AG10803 (cell line): ENCODE measurements at regions not wholly inside any gene's neighbourhood (a gene's known extent, or its start where the extent isn't known, plus 50 kb on each side); places are given as distances from the start of the nearest gene placed in this dataset.

Source experiments
- DNase-seq: peaks from one replicate; pipeline ENCODE4 v3.0.0; 2010; ENCODE audit warnings: low read depth
- H3K4me3 ChIP-seq: 2 replicates; pipeline ENCODE4 v1.5.1; 2011; ENCODE audit warnings: mild to moderate bottlenecking, low read length, control low read depth
- TF ChIP-seq, protein P1 (sequence below): conservative IDR thresholded peaks from 2 replicates; pipeline ENCODE4 v1.5.1; 2011; ENCODE audit warnings: mild to moderate bottlenecking, low read length, control low read depth, inconsistent platforms

DNA sequence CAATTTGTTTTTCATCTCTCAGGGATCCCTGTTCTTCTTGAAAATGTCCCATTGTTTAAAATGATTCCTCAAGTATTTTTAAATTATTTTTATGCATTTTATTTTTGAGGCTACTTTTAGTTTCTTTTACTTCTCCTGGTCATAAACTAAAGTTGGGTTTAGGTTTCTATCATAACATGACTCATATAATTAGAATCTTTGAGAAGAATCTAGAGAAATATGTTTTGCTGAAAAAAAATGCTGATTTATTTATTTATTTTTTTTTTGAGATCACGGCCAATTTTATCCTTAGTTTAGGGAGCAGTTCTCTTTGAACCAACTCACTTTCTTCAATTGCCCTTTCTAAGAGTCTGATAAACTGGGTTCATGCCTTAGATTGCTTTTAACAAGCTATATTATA, 1157.1 kb downstream of the BCL11B start:
- TF ChIP-seq, protein P1, sequence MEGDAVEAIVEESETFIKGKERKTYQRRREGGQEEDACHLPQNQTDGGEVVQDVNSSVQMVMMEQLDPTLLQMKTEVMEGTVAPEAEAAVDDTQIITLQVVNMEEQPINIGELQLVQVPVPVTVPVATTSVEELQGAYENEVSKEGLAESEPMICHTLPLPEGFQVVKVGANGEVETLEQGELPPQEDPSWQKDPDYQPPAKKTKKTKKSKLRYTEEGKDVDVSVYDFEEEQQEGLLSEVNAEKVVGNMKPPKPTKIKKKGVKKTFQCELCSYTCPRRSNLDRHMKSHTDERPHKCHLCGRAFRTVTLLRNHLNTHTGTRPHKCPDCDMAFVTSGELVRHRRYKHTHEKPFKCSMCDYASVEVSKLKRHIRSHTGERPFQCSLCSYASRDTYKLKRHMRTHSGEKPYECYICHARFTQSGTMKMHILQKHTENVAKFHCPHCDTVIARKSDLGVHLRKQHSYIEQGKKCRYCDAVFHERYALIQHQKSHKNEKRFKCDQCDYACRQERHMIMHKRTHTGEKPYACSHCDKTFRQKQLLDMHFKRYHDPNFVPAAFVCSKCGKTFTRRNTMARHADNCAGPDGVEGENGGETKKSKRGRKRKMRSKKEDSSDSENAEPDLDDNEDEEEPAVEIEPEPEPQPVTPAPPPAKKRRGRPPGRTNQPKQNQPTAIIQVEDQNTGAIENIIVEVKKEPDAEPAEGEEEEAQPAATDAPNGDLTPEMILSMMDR: no peak
- no peak overlapping the region for H3K4me3 ChIP-seq
- DNase-seq: no peak

DNA sequence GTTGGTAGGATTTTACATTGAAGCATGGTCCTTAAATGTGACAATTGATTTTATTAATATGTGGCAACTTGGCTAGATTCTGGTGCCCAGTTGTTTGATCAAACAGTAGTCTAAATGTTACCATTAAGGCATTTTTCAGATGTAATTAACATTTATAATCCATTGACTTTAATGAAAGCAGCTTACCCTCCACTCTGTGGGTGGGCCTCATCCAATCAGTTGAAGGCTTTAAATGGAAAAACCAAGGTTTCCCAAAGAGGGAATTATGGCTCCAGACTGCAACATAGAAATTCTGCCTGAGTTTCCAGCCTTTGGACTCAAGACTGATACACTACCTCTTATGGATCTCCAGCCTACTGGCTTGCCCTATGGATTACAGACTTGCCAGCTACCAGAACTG, 1153.2 kb downstream of the BCL11B start:
- no peak overlapping the region for H3K4me3 ChIP-seq
- DNase-seq: no peak
- TF ChIP-seq, protein P1: no peak

DNA sequence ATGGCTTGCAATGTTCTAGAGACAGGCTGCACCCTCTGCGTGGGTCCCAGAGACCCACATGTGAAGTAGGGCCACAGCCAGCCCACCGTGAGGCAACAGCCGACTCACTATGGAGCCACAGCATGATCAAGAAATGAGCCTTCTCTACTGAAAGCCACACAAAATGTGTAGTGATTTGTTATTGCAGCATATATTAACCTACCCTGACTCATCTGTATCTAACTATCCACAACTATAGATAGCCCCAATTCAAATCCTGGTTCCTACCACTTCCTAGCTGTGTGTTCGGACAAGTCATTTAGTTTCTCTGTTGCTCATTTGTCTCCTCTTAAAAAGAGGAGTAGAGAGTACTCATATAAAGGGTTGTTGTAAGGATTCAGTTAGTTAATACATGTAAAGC, 1152.3 kb downstream of the BCL11B start:
- no peak for DNase-seq
- TF ChIP-seq, protein P1: no peak
- H3K4me3 ChIP-seq: no peak overlapping the region

DNA sequence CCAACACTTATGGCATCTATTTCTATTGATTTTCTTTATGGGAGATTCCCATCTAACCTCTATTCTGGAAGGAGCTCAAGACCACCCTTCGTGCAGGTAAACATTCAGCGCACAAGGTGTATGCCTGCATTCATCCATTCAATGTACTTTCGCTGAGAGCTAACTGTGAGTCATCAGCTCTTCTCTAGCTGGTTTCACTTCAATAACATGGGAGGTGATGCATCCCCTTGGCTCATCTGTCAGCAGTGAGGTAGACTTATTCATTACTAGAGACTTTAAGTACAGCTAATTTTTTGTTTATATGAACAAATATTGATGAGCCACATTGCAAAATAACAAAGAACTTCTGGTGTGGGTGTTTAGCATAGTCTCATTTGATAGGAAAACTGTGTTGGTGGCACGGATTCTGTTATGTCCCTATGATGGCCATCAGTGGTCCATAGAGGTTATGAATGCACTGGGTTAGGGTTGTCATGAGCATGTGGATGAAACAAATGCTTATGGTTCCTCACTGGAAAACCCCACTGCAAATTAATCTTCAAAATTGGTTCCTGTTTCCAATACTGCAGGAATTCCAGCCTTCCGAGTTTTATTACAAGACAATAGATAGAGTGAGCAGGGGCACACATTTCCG, 1151.0 kb downstream of the BCL11B start:
- TF ChIP-seq, protein P1: no peak
- no peak for DNase-seq
- H3K4me3 ChIP-seq: no peak overlapping the region

DNA sequence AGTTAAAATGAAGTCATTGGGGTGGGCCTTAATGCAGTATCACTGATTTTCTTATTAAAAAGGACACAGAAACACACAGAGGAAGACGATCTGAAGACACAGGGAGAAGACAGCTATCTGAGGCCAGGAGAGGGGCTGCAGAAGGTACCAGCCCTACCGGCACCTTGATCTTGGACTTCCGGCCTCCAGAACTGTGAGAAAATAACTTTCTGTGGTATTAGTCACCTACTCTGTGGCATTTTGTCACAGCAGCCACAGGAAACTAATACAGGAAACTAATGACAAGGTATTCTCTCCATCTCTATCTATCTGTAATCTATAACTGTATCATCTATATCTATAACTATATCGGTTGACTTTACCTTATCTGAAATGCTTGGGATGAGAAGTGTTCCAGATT, 1149.5 kb downstream of the BCL11B start:
- DNase-seq: no peak
- H3K4me3 ChIP-seq: no peak overlapping the region
- TF ChIP-seq, protein P1: no peak

DNA sequence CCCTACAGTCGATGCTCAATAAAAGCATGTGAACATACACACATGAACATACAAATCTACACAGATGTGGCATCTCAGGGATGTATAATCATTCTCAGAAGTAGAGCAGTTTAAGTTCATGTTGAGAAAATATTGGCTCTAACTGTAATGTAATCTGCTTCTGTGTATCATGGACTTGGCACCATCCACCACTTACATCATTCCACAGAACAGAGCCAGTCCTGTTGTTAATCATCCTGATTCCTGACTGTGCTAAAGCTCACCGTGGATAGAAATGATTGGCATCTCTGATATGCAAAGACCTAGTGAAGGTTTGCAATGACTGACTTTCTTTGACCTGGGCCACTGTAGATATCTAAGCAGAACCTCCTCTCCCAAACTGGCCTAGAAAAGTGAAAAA, 1141.3 kb downstream of the BCL11B start:
- TF ChIP-seq, protein P1: no peak
- H3K4me3 ChIP-seq: no peak overlapping the region
- no peak for DNase-seq

DNA sequence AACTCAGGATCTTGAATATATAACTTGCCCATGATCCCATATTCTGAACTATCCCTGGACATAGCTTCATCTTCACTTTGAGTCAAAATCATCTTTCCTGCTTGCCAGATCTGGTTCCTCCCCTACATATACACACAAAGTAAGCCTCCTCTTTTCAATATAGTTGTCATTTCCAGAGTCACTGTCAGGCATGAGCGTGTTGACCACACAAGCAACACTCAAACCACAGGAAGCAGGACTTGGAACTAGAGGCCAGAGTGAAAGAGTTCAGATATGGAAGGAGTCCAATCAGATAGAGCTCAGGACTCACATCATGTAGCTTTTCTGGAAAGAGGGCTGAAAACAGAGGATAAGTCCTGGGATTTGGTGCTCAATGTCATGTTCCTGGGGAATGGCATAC, 1140.6 kb downstream of the BCL11B start:
- DNase-seq: no peak
- TF ChIP-seq, protein P1: no peak
- no peak overlapping the region for H3K4me3 ChIP-seq
